Testis (tissue), 2 donors: ENCODE measurements at regions not wholly inside any gene's neighbourhood (a gene's known extent, or its start where the extent isn't known, plus 50 kb on each side); places are given as distances from the start of the nearest gene placed in this dataset.

Source experiments
- CTCF ChIP-seq, 3 experiments: fragments of 450-650 bp in 2 of 3; fragments of 200-600 bp in 1 of 3; sonication (generic) in 1 of 3; IDR thresholded peaks; one replicate each; pipeline ENCODE4 v1.5.1; 2016 to 2019; ENCODE audit warnings: antibody characterized with exemption in 3 of 3, mild to moderate bottlenecking in 2 of 3, moderate library complexity in 1 of 3
- POLR2A ChIP-seq: fragments of 450-650 bp; IDR thresholded peaks from one replicate; pipeline ENCODE4 v1.6.1; 2017; ENCODE audit warnings: antibody characterized with exemption, mild to moderate bottlenecking, moderate library complexity

DNA sequence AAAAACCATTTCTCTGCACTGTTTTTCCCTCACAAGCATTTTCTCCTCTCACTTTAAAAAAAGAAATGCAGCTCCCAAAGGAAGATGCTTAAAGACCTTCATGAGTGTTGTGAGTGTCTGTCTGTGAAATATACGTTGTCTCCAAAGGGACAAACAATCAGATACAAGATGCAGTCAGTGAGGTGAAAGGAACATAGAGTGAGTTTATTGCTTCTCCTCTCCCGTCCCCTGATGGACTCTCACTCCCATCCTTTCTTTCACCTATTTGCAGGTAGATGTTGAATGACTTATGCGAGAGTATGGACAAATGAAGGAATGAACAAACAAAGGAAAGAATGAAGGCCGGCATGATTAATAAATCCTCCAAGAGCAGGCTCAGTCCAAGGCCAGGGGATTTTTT lies 561.2 kb upstream of the DIPK2B start:
- no peak for TF ChIP-seq CTCF (IDR thresholded peaks at IDR 0.05)
- no peak for TF ChIP-seq POLR2A
